GM21367 (cell line): ENCODE measurements at regions not wholly inside any gene's neighbourhood (a gene's known extent, or its start where the extent isn't known, plus 50 kb on each side); places are given as distances from the start of the nearest gene placed in this dataset.

Experiments used
- ATAC-seq: cut with Tn5 transposase; IDR thresholded peaks from one replicate; pipeline ENCODE4 v1.9.1; 2021; ENCODE audit not compliant: unreplicated experiment

- no peak for ATAC-seq
Observed at GRCh38 chr11:71311928-71312510, 59.6 kb upstream of the SHANK2 start.

GRCh38 chr11:71311176-71311925 lies 59.0 kb upstream of the SHANK2 start:
- ATAC-seq: no peak

- ATAC-seq: no peak
Observed at GRCh38 chr11:71310184-71310583, 57.8 kb upstream of the SHANK2 start.

GRCh38 chr11:71309611-71310010 lies 57.2 kb upstream of the SHANK2 start:
- no peak for ATAC-seq

- no peak for ATAC-seq
Observed at GRCh38 chr11:71309181-71309580, 56.8 kb upstream of the SHANK2 start.

GRCh38 chr11:71307811-71308645 lies 55.7 kb upstream of the SHANK2 start:
- ATAC-seq: no peak

GRCh38 chr11:71305451-71306125 lies 53.2 kb upstream of the SHANK2 start:
- ATAC-seq: no peak

- no peak for ATAC-seq
Observed at GRCh38 chr11:71305041-71305440, 52.7 kb upstream of the SHANK2 start.

- no peak for ATAC-seq
Observed at GRCh38 chr11:71304491-71304890, 52.1 kb upstream of the SHANK2 start.

GRCh38 chr11:71304045-71304444 lies 51.7 kb upstream of the SHANK2 start:
- no peak for ATAC-seq

GRCh38 chr11:71302911-71303310 lies 50.5 kb upstream of the SHANK2 start:
- ATAC-seq: no peak

GRCh38 chr11:71302534-71302909 lies 50.1 kb upstream of the SHANK2 start:
- no peak for ATAC-seq
